Posterior cingulate gyrus (tissue), 11 donors: ENCODE measurements at regions not wholly inside any gene's neighbourhood (a gene's known extent, or its start where the extent isn't known, plus 50 kb on each side); places are given as distances from the start of the nearest gene placed in this dataset.
A peak's percentile ranks its signal among the peaks of the same experiment; 100 is the strongest.
"Not testable (repeated sequence)": the region's sequence is repeated elsewhere in the genome, so short reads cannot be mapped to it uniquely, and the experiment has no call there.

Experiments
- DNase-seq, 10 donors: peaks; one replicate each; pipeline versions ENCODE4 v3.0.0 to v3.0.0-alpha.2; 2020 to 2021; ENCODE audit warnings: mixed read lengths in 3 of 10
- intact Hi-C: fragments of 100-400 bp; cut with DNase I; formaldehyde crosslinking; loops from one replicate; pipeline ENCODE4 v1.15.1; 2023

GRCh38 chr13:62234780-62235440 lies 819.3 kb upstream of the PCDH20 start:
- intact Hi-C loops: no loop called here
- DNase-seq: no peak

DNA sequence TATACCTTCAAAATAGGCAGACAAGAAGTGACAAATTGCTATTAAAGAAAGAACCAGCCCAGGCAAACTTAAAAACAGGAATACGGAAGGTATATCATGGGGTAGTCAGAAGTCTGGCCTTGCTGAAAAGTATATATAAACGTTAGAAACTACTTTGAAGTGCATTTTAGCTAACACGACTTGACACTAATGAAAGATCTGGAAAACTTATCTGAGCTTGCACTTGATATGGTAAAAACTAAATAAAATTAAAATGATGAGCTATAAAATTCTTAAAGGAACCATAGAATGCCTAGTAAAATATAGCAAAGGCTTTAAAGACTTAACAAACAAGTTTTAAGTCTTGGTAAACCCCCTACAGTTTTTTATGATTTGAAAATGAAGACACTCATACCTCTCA lies 795.3 kb upstream of the PCDH20 start:
- DNase-seq: no peak
- intact Hi-C loops: no loop called here

DNA sequence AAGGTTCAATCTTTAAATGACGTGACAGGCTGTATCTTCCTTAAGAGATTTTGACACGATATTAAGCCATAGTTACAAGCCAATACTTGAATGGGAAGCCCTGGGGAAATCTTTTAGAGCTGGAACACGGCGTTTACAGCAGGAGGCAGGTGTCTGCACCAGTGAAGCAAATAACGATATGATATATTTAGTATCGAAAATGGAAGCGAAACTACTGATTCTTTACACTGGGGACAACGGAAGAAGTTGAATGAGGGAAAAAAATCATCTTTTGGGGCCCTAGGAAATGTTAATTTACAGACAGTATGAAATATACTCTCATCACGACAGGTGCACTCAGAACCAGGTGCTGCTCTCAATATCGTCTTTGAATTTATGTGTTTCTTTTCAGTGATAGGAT lies 793.9 kb upstream of the PCDH20 start:
- intact Hi-C loops: no loop called here
- DNase-seq: no peak

DNA sequence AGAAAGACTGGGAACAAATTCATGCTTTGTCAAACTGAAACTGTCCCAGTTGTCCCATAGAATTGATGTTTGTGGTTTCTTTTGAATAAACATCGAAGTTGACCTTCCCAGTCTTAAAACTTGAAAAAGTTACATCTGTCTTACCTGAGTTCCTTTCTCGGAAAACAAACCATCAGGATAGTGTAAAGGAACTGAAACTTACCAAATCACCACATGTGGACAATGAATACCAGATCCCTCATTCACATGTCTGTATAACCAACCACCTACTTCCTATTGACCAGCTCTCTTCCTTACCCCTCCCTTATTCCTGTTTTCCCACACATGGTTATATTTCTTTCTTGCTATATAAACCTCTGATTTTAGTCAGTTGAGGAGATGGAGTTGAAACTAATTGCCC lies 791.7 kb upstream of the PCDH20 start:
- DNase-seq: no peak
- intact Hi-C loops: no loop called here

DNA sequence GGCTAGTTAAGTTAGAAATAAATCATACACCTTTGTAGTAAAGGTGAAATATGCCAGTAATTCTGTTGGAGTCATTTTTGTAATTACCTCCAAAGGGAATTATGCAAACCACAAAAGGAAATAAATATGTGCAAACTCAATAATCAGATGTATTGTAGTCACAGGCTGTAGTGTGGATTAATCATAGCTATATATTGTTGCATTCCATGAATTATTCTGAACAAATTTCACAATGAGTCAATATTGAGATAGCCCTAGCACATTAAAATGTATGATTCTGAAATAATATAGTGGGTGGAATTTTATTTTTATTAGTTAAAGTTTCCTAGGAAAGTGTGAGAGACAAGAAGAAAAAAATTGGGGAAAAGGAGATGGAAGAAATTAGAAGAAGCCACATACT lies 790.5 kb upstream of the PCDH20 start:
- DNase-seq: no peak
- intact Hi-C loops: no loop called here

GRCh38 chr13:62205273-62205672 lies 789.6 kb upstream of the PCDH20 start:
- no peak for DNase-seq
- intact Hi-C loops: no loop called here

GRCh38 chr13:62194371-62194770 lies 778.7 kb upstream of the PCDH20 start:
- intact Hi-C loops: no loop called here
- DNase-seq: no peak

DNA sequence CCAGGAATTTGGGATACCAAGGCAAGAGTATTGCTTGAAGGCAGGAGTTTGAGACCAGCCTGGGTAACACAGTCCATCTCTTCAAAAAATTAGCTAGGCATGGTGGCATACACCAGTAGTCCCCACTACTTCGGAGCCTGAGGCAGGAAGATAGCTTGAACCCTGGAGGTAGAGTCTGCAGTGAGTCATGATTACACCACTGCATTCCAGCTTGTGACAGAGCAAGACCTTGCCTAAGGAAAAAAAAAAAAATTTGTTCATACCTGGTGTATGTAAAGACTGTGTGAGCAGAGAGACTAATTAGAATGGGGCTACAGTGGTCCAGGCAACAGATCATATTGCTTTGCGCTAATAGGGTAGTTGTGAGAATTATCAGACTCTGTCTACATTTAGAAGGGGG lies 778.3 kb upstream of the PCDH20 start:
- intact Hi-C loops: no loop called here
- DNase-seq: no peak

- intact Hi-C loops: no loop called here
Measured at GRCh38 chr13:62185631-62186255, 770.1 kb upstream of the PCDH20 start.

GRCh38 chr13:62176051-62176450 lies 760.4 kb upstream of the PCDH20 start:
- no peak for DNase-seq
- intact Hi-C loops: no loop called here

More at GRCh38 chr13:62185631-62186255, 770.1 kb upstream of the PCDH20 start:
- no peak for DNase-seq

GRCh38 chr13:62173958-62174357 lies 758.3 kb upstream of the PCDH20 start:
- intact Hi-C loops: no loop called here
- no peak for DNase-seq

DNA sequence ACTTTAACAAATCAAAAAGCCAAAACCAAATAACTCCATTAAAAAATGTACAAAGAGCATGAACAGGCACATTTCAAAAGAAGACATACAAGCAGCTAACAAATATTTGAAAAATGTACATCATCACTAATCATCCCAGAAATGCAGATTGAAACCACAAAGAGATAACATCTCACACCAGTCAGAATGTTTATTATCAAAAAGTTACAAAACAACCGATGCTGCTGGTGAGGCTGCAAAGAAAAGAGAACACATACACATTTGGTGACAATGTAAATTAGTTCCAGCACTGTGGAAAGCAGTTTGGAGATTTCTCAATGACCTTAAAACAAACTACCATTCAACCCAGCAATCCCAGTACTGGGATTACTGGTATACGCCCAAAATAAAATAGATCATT lies 756.0 kb upstream of the PCDH20 start:
- DNase-seq: no peak
- intact Hi-C loops: no loop called here

DNA sequence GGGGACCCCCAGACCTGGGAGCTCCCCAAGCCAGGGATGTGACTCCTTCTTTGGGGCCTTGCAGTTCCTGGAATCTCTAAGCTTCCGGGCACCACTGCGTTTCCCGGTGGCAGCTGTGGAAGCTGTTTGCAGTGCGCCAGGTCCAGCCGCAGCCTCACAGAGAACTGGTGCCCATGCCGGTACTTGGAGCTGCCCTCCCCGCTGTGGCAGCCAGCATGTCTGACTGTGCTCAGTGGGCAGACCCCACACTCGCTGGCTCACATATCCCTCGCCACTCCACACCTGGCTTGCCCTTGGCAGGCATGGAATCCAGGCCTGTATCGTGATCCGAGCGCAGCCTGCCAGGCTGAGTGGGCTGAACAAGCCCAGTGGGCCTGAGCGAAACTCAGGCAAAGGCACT lies 753.2 kb upstream of the PCDH20 start:
- intact Hi-C loops: no loop called here

DNA sequence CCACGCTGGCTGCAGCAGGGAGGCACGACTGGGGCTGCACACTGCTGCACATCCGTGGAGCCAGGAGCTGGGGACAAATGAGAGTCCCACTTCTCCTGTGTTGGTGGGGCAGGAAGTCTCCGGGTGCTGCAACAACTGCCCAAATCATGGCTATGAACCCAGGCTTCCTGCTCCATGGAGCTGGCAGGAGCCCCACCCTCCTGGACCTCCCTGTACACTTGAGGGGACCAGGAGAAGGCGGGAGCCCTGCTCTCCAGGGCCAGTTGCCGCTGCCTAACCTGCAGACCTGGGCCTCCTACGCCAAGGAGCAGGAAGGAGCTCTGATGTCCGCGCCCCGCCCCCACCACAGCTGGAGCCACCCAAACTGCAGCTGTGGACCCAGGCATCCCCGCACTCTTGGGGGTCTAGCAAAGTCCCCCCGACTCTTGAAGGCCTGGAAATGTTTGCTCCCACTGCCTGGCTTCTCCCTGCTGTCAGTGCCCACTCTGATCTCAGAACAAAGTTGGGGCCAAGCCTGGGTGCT lies 752.1 kb upstream of the PCDH20 start:
- intact Hi-C loops: no loop called here
- peak in 2 of 10 donors; percentile 55 to 77 for DNase-seq

More for the DNA sequence above, 753.2 kb upstream of the PCDH20 start:
- peak in 1 of 10 donors; percentile 75 for DNase-seq

- no peak for DNase-seq
- intact Hi-C loops: no loop called here
Measured at GRCh38 chr13:62162860-62163259, 747.2 kb upstream of the PCDH20 start.

DNA sequence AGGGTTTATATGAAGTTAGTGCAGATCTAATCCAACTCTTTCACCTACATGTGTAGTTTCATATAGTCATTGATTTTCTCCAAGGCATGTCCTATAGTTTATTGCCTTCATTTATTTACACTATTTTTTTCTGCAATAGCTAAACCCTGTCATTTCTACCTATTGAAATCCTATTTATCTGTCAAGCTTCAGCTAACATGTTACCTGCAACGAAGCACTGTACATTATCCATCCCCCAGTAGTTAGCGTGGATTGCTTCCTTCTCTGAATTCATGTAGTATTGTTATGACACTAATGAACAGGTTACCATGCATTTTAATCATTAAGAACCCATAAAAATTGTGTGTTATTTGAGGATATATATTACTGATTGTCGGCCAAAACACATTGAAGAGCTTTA lies 742.9 kb upstream of the PCDH20 start:
- intact Hi-C loops: no loop called here

GRCh38 chr13:62151724-62152123 lies 736.1 kb upstream of the PCDH20 start:
- intact Hi-C loops: not testable (repeated sequence)

More for the DNA sequence above, 742.9 kb upstream of the PCDH20 start:
- DNase-seq: no peak

DNA sequence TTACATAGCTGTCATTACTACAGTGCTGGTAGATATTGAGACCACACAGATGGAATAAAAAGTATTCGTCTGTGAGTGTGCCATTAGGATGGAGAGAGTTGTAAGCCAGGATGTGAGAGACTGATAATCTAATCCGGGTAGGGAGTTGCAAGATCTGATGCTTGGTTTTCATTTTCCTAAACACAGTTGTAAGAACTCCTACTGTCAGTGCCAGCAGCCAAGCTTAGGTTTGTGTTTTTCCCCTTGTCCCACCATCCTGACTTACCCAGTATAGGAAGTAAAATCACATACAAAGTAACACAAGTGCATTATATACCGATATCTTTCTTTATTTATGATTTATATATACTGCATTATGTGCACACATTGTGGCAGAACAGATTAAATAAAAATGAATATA lies 726.4 kb upstream of the PCDH20 start:
- DNase-seq: no peak
- intact Hi-C loops: no loop called here

More at GRCh38 chr13:62151724-62152123, 736.1 kb upstream of the PCDH20 start:
- not testable (repeated sequence) for DNase-seq

DNA sequence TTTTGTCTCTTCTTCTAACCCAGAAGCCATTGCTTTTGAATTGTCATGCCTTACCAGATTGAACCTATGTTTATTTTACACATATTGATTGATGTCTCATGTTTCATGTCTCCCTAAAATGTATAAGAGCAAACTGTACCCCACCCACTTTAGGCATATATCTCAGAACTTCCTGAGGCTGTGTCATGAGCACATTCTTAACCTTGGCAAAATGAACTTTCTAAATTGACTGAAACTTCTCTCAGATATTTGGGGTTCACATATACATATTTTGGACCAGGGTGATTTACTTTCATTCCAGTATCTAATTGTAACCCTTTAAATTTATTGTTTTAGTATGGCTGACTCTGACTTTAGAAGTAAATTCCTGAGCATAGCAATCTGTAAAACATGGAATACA lies 723.9 kb upstream of the PCDH20 start:
- intact Hi-C loops: no loop called here
- no peak for DNase-seq

GRCh38 chr13:62137629-62138405 lies 722.2 kb upstream of the PCDH20 start:
- intact Hi-C loops: no loop called here
- no peak for DNase-seq

DNA sequence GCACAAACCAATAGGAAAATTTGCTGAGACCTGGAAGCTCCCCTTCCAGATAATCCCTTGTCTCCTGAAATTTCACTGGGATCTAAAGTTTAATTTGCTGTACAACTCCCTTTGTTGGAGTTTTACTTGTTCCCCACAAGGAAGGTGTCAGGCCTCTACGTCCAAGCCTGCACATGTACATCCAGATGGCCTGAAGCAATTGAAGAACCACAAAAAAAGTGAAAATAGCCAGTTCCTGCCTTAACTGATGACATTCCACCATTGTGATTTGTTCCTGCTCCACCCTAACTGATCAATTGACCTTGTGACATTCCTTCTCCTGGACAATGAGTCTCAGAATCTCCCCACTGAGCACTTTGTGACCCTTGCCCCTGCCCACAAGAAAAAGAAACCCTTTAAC lies 716.0 kb upstream of the PCDH20 start:
- intact Hi-C loops: no loop called here
- no peak for DNase-seq
